ENCODE measurements at regions not wholly inside any gene's neighbourhood (a gene's known extent, or its start where the extent isn't known, plus 50 kb on each side); places are given as distances from the start of the nearest gene placed in this dataset.
A peak's percentile ranks its signal among the peaks of the same experiment; 100 is the strongest.
"Not testable (repeated sequence)": the region's sequence is repeated elsewhere in the genome, so short reads cannot be mapped to it uniquely, and the experiment has no call there.

DNA sequence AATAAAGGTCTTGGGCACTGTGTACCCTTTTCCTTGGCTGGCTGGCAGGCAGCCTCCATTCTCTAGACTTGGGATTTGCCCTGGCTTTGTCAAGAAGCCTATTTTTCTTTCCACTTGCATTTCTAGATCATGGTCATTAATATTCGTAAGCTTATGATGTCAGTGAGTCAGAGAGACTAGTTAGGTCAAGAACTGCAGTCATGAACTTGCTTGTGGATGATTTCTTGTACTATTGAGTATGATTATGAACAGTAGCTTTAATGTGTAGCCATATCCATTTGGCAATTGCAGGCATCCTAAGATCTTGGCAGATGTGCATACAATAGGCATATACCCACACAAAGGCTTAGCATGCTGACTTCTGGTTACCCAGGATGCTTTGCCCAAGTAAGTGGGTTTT lies 186.8 kb upstream of the CLINT1 start:
- TF ChIP-seq, protein P1, sequence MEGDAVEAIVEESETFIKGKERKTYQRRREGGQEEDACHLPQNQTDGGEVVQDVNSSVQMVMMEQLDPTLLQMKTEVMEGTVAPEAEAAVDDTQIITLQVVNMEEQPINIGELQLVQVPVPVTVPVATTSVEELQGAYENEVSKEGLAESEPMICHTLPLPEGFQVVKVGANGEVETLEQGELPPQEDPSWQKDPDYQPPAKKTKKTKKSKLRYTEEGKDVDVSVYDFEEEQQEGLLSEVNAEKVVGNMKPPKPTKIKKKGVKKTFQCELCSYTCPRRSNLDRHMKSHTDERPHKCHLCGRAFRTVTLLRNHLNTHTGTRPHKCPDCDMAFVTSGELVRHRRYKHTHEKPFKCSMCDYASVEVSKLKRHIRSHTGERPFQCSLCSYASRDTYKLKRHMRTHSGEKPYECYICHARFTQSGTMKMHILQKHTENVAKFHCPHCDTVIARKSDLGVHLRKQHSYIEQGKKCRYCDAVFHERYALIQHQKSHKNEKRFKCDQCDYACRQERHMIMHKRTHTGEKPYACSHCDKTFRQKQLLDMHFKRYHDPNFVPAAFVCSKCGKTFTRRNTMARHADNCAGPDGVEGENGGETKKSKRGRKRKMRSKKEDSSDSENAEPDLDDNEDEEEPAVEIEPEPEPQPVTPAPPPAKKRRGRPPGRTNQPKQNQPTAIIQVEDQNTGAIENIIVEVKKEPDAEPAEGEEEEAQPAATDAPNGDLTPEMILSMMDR (IDR thresholded peaks at IDR 0.05; ENCODE audit: insufficient read depth, low read length, poor library complexity, severe bottlenecking): no peak
- no peak for DNase-seq (ENCODE audit: extremely low read depth, insufficient read length)
- Histone ChIP-seq H3K27me3 (replicated peaks; ENCODE audit: control insufficient read depth, insufficient read depth, low read length) (no peaks in the 10 kb centered on the region), H3K4me3 (replicated peaks; ENCODE audit: low read depth, low read length) (no peak overlapping the region), H3K36me3 (ENCODE audit: control insufficient read depth, insufficient read depth, low read length) (no peaks in the 10 kb centered on the region)

DNA sequence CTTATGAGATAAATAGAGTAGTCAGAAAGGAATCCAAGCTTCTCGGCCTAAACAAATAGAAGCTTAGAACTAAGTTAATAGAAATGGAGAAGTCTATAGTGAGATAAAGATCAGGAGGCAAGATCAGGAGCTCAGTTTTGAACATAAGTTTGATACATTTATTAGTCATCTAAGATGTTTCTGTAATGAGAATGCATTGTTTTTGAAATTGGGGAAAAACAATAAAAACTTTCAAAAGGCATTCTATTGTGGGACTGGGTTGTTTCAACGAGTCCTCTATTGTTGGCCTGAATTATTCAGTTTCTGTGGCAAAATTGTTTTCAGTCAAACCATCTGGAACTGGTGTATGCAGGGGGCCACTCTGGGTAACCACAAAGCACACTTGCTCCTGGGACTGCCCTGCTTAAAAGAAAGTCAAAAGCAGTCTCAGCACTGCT lies 181.0 kb upstream of the CLINT1 start:
- no peaks in the 10 kb centered on the region for H3K27me3 ChIP-seq (replicated peaks; ENCODE audit: control insufficient read depth, insufficient read depth, low read length)
- TF ChIP-seq, protein P1 (IDR thresholded peaks at IDR 0.05; ENCODE audit: insufficient read depth, low read length, poor library complexity, severe bottlenecking): no peak
- peak; percentile 21 for DNase-seq (ENCODE audit: extremely low read depth, insufficient read length)
- no peaks in the 10 kb centered on the region for H3K36me3 ChIP-seq (ENCODE audit: control insufficient read depth, insufficient read depth, low read length)
- H3K4me3 ChIP-seq (replicated peaks; ENCODE audit: low read depth, low read length): no peak overlapping the region

DNA sequence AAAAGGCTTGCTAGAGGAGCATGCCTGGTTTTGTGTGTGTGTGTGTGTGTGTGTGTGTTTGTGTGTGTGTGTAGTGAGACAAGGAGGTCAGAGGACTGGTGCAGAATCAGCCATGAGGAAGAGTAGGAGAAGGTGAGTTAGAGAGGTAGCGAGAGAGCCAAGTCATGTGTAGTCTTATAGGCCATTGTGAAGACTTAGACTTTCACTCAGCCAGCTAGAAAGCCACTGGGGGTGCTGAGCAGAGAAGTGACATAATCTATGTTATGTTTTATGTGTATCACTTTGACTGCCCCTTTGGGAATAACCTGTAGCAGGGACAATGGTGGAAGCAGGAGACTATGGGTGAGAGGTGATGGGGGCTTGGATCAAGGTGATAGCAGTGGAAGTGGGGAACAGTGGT lies 180.5 kb upstream of the CLINT1 start:
- TF ChIP-seq, protein P1 (IDR thresholded peaks at IDR 0.05; ENCODE audit: insufficient read depth, low read length, poor library complexity, severe bottlenecking): no peak
- no peaks in the 10 kb centered on the region for H3K27me3 ChIP-seq (replicated peaks; ENCODE audit: control insufficient read depth, insufficient read depth, low read length)
- no peaks in the 10 kb centered on the region for H3K36me3 ChIP-seq (ENCODE audit: control insufficient read depth, insufficient read depth, low read length)
- DNase-seq (ENCODE audit: extremely low read depth, insufficient read length): no peak
- H3K4me3 ChIP-seq (replicated peaks; ENCODE audit: low read depth, low read length): no peak overlapping the region

DNA sequence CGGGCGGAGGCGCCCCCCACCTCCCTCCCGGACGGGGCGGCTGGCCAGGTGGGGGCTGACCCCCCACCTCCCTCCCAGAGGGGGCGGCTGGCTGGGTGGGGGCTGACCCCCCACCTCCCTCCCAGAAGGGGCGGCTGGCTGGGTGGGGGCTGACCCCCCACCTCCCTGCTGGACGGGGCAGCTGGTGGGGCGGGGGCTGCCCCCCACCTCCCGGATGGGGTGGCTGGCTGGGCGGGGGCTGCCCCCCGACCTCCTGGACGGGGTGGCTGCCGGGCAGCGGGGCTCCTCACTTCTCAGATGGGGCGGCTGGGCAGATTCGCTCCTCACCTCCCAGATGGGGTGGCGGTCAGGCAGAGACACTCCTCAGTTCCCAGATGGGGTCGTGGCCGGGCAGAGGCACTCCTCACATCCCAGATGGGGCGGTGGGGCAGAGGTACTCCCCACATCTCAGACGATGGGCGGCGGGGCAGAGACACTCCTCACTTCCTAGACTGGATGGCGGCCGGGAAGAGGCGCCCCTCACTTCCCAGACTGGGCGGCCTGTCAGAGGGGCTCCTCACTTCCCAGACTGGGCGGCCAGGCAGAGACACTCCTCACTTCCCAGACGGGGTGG lies 178.1 kb upstream of the CLINT1 start:
- not testable (repeated sequence) for H3K4me3 ChIP-seq (replicated peaks; ENCODE audit: low read depth, low read length); DNase-seq (ENCODE audit: extremely low read depth, insufficient read length); H3K27me3 ChIP-seq (replicated peaks; ENCODE audit: control insufficient read depth, insufficient read depth, low read length)

DNA sequence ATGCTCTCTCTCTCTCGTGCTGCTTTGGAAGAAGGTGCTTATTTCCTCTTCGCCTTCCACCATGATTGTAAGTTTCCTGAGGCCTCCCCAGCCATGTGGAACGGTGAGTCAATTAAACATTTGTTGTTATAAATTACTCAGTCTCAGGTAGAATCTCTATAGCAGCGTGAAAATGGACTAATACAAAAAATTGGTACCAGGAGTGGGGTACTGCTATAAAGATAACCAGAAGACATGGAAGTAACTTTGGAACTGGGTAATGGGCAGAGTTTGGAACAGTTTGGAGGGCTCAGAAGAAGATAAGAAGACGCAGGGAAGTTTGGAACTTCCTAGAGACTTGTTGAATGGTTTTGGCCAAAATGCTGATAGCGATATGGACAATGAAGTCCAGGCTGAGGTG lies 175.6 kb upstream of the CLINT1 start:
- DNase-seq (ENCODE audit: extremely low read depth, insufficient read length); H3K27me3 ChIP-seq (replicated peaks; ENCODE audit: control insufficient read depth, insufficient read depth, low read length); H3K4me3 ChIP-seq (replicated peaks; ENCODE audit: low read depth, low read length); H3K36me3 ChIP-seq (ENCODE audit: control insufficient read depth, insufficient read depth, low read length): not testable (repeated sequence)

More for the DNA sequence above, 178.1 kb upstream of the CLINT1 start:
- not testable (repeated sequence) for H3K36me3 ChIP-seq (ENCODE audit: control insufficient read depth, insufficient read depth, low read length)

DNA sequence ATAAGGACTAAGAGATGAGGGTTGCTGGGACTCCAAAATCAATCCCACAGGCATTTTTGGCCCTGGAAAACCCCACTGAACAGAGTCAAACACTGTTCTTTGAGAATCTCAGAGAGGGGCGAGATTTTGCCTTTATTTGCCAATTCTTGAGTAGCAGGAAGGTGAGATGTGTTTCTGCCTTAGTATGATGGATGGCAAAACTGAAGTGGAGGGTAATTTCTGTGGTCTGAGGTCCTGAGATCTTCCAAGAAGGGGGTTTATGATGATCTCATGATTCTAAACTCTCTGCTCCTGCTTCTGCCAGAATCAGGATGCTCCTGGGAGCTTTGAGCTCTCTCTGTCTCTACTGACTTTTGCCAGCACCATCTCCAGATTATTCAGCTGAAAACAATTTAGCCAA lies 174.8 kb upstream of the CLINT1 start:
- no peak overlapping the region for H3K4me3 ChIP-seq (replicated peaks; ENCODE audit: low read depth, low read length)

More for the DNA sequence above, 174.8 kb upstream of the CLINT1 start:
- Histone ChIP-seq H3K36me3 (ENCODE audit: control insufficient read depth, insufficient read depth, low read length) (no peaks in the 10 kb centered on the region), H3K27me3 (replicated peaks; ENCODE audit: control insufficient read depth, insufficient read depth, low read length) (no peaks in the 10 kb centered on the region)
- TF ChIP-seq, protein P1 (IDR thresholded peaks at IDR 0.05; ENCODE audit: insufficient read depth, low read length, poor library complexity, severe bottlenecking): no peak
- no peak for DNase-seq (ENCODE audit: extremely low read depth, insufficient read length)

Measured in GM06990 (cell line).